Gastroesophageal sphincter (tissue), 3 donors: ENCODE measurements at regions not wholly inside any gene's neighbourhood (a gene's known extent, or its start where the extent isn't known, plus 50 kb on each side); places are given as distances from the start of the nearest gene placed in this dataset.

Experiments used
- CTCF ChIP-seq, 4 experiments: fragments of 200-600 bp in 2 of 4; fragments of 450-650 bp in 2 of 4; sonication (generic) in 1 of 4; IDR thresholded peaks; one replicate each; pipeline ENCODE4 v1.5.1; 2017 to 2019; ENCODE audit warnings: antibody characterized with exemption in 4 of 4, mild to moderate bottlenecking in 2 of 4, moderate library complexity in 2 of 4
- EP300 ChIP-seq: sonication (generic); formaldehyde crosslinking; IDR thresholded peaks from one replicate; pipeline ENCODE4 v1.6.1; 2017; ENCODE audit warnings: antibody characterized with exemption, mild to moderate bottlenecking
- POLR2A ChIP-seq, 2 donors: fragments of 450-650 bp; IDR thresholded peaks; one replicate each; pipeline ENCODE4 v1.6.1; 2017; ENCODE audit warnings: antibody characterized with exemption in 2 of 2, mild to moderate bottlenecking in 2 of 2, moderate library complexity in 1 of 2
- POLR2AphosphoS5 ChIP-seq: sonication (generic); formaldehyde crosslinking; IDR thresholded peaks from one replicate; pipeline ENCODE4 v1.6.1; 2017; ENCODE audit warnings: antibody characterized with exemption

GRCh38 chr4:123994917-123995316, 598.3 kb downstream of the SPRY1 start:
- TF ChIP-seq POLR2A (IDR thresholded peaks at IDR 0.05), result no peak
- no peak for TF ChIP-seq POLR2AphosphoS5
- no peak for TF ChIP-seq CTCF (IDR thresholded peaks at IDR 0.05)
- TF ChIP-seq EP300, result no peak
